Smooth muscle cell (in vitro differentiated cells): ENCODE measurements at regions not wholly inside any gene's neighbourhood (a gene's known extent, or its start where the extent isn't known, plus 50 kb on each side); places are given as distances from the start of the nearest gene placed in this dataset.

ENCODE experiments used
- DNase-seq: peaks from one replicate; lab custom pipeline; 2025; ENCODE audit not compliant: unreplicated experiment; lab: John Stamatoyannopoulos, UW
- H2AFZ ChIP-seq: fragments of 200-600 bp; sonication (generic); 2 replicates; pipeline ENCODE4 v1.6.0; 2016; ENCODE audit warnings: antibody characterized with exemption, low read depth, mild to moderate bottlenecking
- H3F3A ChIP-seq: fragments of 200-600 bp; sonication (generic); 2 replicates; pipeline ENCODE4 v1.6.0; 2017; ENCODE audit warnings: antibody characterized with exemption, low read depth
- H3K27ac ChIP-seq: fragments of 200-600 bp; sonication (generic); 2 replicates; pipeline ENCODE4 v1.5.1; 2016; ENCODE audit warnings: low read depth, mild to moderate bottlenecking
- H3K27me3 ChIP-seq: fragments of 200-600 bp; sonication (generic); 2 replicates; pipeline ENCODE4 v1.6.1; 2016; ENCODE audit warnings: low read depth, mild to moderate bottlenecking
- H3K36me3 ChIP-seq: fragments of 200-600 bp; sonication (generic); 2 replicates; pipeline ENCODE4 v1.5.1; 2016; ENCODE audit warnings: low read depth
- H3K4me1 ChIP-seq: fragments of 200-600 bp; sonication (generic); 2 replicates; pipeline ENCODE4 v1.5.1; 2016; ENCODE audit warnings: low read depth
- H3K4me2 ChIP-seq: fragments of 200-600 bp; sonication (generic); 2 replicates; pipeline ENCODE4 v1.6.0; 2016; ENCODE audit warnings: mild to moderate bottlenecking
- H3K4me3 ChIP-seq: fragments of 200-600 bp; sonication (generic); 2 replicates; pipeline ENCODE4 v1.5.1; 2016; ENCODE audit warnings: mild to moderate bottlenecking
- H3K79me2 ChIP-seq: fragments of 200-600 bp; sonication (generic); 2 replicates; pipeline ENCODE4 v1.6.0; 2016; ENCODE audit warnings: low read depth, mild to moderate bottlenecking
- H3K9ac ChIP-seq: fragments of 200-600 bp; sonication (generic); 2 replicates; pipeline ENCODE4 v1.6.0; 2016; ENCODE audit warnings: low read depth
- H3K9me3 ChIP-seq: fragments of 200-600 bp; sonication (generic); replicated peaks from 2 replicates; pipeline ENCODE4 v1.5.1; 2016; ENCODE audit warnings: low read depth
- H4K20me1 ChIP-seq: fragments of 200-600 bp; sonication (generic); 2 replicates; pipeline ENCODE4 v1.6.0; 2016; ENCODE audit warnings: low read depth
- WGBS: methylation state at CpG from one replicate; pipeline ENCODE4 v1.1.7; 2016; ENCODE audit warnings: low lambda C conversion rate; 5-methylcytosine and 5-hydroxymethylcytosine counted together
- TF ChIP-seq, protein P1 (sequence below): fragments of 200-600 bp; sonication (generic); IDR thresholded peaks from 2 replicates; pipeline ENCODE4 v1.5.1; 2017; ENCODE audit warnings: borderline replicate concordance, mild to moderate bottlenecking, antibody characterized with exemption; ENCODE audit not compliant: insufficient read depth, poor library complexity, severe bottlenecking

GRCh38 chr7:142319970-142320369, 62.1 kb upstream of the PRSS58 start:
- Histone ChIP-seq H4K20me1 (no peaks in the 10 kb centered on the region), H3K4me1 (no peaks in the 10 kb centered on the region), H2AFZ (no peak overlapping the region), H3K27me3 (peaks cover 7% of the 10 kb centered on the region), H3F3A (no peaks in the 10 kb centered on the region), H3K9ac (no peak overlapping the region), H3K36me3 (no peaks in the 10 kb centered on the region), H3K79me2 (no peaks in the 10 kb centered on the region), H3K27ac (no peak overlapping the region), H3K9me3 (no peaks in the 10 kb centered on the region), H3K4me3 (no peak overlapping the region), H3K4me2 (no peak overlapping the region)
- TF ChIP-seq, protein P1, sequence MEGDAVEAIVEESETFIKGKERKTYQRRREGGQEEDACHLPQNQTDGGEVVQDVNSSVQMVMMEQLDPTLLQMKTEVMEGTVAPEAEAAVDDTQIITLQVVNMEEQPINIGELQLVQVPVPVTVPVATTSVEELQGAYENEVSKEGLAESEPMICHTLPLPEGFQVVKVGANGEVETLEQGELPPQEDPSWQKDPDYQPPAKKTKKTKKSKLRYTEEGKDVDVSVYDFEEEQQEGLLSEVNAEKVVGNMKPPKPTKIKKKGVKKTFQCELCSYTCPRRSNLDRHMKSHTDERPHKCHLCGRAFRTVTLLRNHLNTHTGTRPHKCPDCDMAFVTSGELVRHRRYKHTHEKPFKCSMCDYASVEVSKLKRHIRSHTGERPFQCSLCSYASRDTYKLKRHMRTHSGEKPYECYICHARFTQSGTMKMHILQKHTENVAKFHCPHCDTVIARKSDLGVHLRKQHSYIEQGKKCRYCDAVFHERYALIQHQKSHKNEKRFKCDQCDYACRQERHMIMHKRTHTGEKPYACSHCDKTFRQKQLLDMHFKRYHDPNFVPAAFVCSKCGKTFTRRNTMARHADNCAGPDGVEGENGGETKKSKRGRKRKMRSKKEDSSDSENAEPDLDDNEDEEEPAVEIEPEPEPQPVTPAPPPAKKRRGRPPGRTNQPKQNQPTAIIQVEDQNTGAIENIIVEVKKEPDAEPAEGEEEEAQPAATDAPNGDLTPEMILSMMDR, result peak; percentile 21
- WGBS, result 45% methylated on average over 3 of the region's 3 CpGs
- DNase-seq, result no peak

DNA sequence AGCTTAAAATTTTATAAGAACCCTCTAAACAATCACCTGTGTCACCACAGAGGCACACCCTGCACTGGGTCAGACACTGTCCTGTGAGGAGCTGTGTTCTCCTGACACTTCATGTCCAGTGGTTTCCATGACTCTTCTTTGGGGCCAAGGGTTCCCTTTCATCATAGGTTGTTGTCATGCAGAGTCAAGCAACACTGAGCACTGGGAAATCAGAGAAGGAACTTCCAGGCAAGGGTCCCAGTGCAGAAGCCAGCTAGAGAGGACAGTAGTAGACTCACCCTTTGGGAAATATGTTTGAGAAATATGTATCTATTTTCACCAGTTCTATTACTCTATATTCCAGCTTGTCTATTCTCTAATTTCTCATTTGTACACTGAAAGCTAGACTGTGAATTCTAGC, 56.4 kb upstream of the PRSS58 start:
- TF ChIP-seq, protein P1, result no peak
- H4K20me1 ChIP-seq, result no peaks in the 10 kb centered on the region
- H3K4me2 ChIP-seq, result no peak overlapping the region
- no peaks in the 10 kb centered on the region for H3F3A ChIP-seq
- no peak overlapping the region for H3K9ac ChIP-seq
- no peaks in the 10 kb centered on the region for H3K4me1 ChIP-seq
- no peak overlapping the region for H2AFZ ChIP-seq
- H3K79me2 ChIP-seq, result no peaks in the 10 kb centered on the region
- no peak for DNase-seq
- H3K9me3 ChIP-seq, result no peaks in the 10 kb centered on the region
- no peak overlapping the region for H3K4me3 ChIP-seq
- no peaks in the 10 kb centered on the region for H3K36me3 ChIP-seq
- H3K27ac ChIP-seq, result no peak overlapping the region
- no peaks in the 10 kb centered on the region for H3K27me3 ChIP-seq

DNA sequence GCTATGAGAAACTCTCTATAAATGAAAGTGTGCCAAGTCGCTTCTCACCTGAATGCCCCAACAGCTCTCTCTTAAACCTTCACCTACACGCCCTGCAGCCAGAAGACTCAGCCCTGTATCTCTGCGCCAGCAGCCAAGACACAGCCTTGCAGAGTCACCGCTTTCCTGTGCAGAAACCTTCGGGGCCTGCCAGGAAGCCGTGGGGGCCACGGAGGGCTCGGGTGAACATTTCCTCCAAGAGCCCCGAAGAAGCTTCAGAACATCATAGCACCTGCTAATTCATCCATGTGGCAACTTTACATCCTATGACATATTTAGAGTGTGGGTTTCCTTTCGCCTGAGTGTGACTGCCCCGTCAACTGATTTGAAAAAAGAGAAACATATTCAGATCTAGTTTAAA, 55.7 kb upstream of the PRSS58 start:
- Histone ChIP-seq H3K4me3 (no peak overlapping the region), H3K27ac (no peak overlapping the region), H4K20me1 (no peaks in the 10 kb centered on the region), H3K4me1 (no peaks in the 10 kb centered on the region), H3K9me3 (no peaks in the 10 kb centered on the region), H3F3A (no peaks in the 10 kb centered on the region), H3K36me3 (no peaks in the 10 kb centered on the region), H3K79me2 (no peaks in the 10 kb centered on the region), H3K27me3 (no peaks in the 10 kb centered on the region), H3K9ac (no peak overlapping the region), H2AFZ (no peak overlapping the region), H3K4me2 (no peak overlapping the region)
- no peak for DNase-seq
- TF ChIP-seq, protein P1, result no peak
- WGBS, result 80% methylated on average over 11 of the region's 11 CpGs

DNA sequence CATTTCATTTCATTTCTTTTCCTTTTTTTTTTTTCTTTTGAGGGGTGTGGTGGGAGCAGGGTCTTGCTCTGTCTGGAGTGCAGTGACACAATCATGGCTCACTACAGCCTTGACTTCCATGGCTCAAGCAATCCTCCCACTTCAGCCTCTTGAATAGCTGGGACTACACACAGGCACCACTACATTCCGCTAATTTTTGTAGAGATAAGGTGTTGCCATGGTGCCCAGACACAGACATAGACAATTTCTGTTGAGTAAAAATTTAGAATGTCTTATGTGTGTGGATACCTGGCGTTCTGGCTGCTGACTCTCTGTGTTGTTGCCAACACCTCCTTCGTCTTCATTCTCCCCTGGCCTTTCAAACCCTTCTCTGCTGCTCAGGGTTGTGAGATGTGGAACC, 54.0 kb upstream of the PRSS58 start:
- no peaks in the 10 kb centered on the region for H4K20me1 ChIP-seq
- no peak for DNase-seq
- no peaks in the 10 kb centered on the region for H3K79me2 ChIP-seq
- no peak overlapping the region for H3K4me3 ChIP-seq
- no peak overlapping the region for H2AFZ ChIP-seq
- no peaks in the 10 kb centered on the region for H3K36me3 ChIP-seq
- no peak overlapping the region for H3K27ac ChIP-seq
- TF ChIP-seq, protein P1, result no peak
- 85% methylated on average over 3 of the region's 3 CpGs for WGBS
- no peaks in the 10 kb centered on the region for H3F3A ChIP-seq
- H3K27me3 ChIP-seq, result no peaks in the 10 kb centered on the region
- no peak overlapping the region for H3K9ac ChIP-seq
- no peak overlapping the region for H3K4me2 ChIP-seq
- no peaks in the 10 kb centered on the region for H3K9me3 ChIP-seq
- H3K4me1 ChIP-seq, result no peaks in the 10 kb centered on the region
